ENCODE measurements at regions not wholly inside any gene's neighbourhood (a gene's known extent, or its start where the extent isn't known, plus 50 kb on each side); places are given as distances from the start of the nearest gene placed in this dataset.

GRCh38 chr18:47710451-47710850 lies 220.0 kb downstream of the SMAD2 start:
- no peaks in the 10 kb centered on the region for H3K9me3 ChIP-seq (ENCODE audit: control insufficient read depth, insufficient read depth, low read depth, low read length)
- no peaks in the 10 kb centered on the region for H3K36me3 ChIP-seq (ENCODE audit: control insufficient read depth, insufficient read depth, low read length)
- intact Hi-C loops (cut with micrococcal nuclease; ENCODE audit: unreplicated experiment), result no loop called here
- no peak overlapping the region for H3K27ac ChIP-seq (ENCODE audit: low read length)
- ChIA-PET CTCF (no interaction called here), POLR2A (no interaction called here)
- H3K4me3 ChIP-seq (ENCODE audit: low read depth in 2 of 2, low read length in 2 of 2), result no peak overlapping the region
- TF ChIP-seq, protein P1, sequence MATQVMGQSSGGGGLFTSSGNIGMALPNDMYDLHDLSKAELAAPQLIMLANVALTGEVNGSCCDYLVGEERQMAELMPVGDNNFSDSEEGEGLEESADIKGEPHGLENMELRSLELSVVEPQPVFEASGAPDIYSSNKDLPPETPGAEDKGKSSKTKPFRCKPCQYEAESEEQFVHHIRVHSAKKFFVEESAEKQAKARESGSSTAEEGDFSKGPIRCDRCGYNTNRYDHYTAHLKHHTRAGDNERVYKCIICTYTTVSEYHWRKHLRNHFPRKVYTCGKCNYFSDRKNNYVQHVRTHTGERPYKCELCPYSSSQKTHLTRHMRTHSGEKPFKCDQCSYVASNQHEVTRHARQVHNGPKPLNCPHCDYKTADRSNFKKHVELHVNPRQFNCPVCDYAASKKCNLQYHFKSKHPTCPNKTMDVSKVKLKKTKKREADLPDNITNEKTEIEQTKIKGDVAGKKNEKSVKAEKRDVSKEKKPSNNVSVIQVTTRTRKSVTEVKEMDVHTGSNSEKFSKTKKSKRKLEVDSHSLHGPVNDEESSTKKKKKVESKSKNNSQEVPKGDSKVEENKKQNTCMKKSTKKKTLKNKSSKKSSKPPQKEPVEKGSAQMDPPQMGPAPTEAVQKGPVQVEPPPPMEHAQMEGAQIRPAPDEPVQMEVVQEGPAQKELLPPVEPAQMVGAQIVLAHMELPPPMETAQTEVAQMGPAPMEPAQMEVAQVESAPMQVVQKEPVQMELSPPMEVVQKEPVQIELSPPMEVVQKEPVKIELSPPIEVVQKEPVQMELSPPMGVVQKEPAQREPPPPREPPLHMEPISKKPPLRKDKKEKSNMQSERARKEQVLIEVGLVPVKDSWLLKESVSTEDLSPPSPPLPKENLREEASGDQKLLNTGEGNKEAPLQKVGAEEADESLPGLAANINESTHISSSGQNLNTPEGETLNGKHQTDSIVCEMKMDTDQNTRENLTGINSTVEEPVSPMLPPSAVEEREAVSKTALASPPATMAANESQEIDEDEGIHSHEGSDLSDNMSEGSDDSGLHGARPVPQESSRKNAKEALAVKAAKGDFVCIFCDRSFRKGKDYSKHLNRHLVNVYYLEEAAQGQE (IDR thresholded peaks at IDR 0.05; ENCODE audit: insufficient read depth in 1 of 2, low read depth in 2 of 2, low read length in 1 of 2), result no peak
- ATAC-seq (no peak), DNase-seq (ENCODE audit: low read depth, low spot score) (no peak)
- H3K4me1 ChIP-seq (ENCODE audit: control insufficient read depth, insufficient read depth, low read length), result no peaks in the 10 kb centered on the region
- in situ Hi-C loops (cut with HindIII; ENCODE audit: low pct_unique_long_range_greater_than_20kb, low sequenced_read_pairs), result no loop called here
- BruUV-seq (replicated peaks), result no TSS peak
- no peaks in the 10 kb centered on the region for H3K27me3 ChIP-seq (ENCODE audit: control insufficient read depth, insufficient read depth, low read length)

DNA sequence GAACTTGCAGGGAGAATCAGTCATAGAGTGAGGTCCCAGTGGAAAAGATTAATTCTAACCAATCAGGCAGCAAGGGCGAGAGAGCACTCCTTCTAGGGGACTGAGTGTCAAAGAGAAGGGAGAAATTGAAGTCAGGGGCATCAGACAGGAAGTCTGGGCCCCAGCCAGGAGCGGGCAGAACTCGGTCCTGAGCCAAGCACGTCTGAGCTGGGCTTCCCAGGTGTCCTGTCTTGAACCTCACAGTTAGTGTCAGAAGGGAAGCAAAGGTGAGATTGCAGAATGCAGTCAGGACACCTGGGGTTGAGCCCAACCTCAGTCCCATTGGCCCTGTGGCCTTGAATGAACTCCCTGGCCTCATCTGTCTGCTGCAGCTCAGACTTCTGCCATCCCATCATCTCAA lies 220.9 kb downstream of the SMAD2 start:
- Histone ChIP-seq H3K4me3 (ENCODE audit: low read depth in 2 of 2, low read length in 2 of 2) (no peak overlapping the region), H3K9me3 (ENCODE audit: control insufficient read depth, insufficient read depth, low read depth, low read length) (no peaks in the 10 kb centered on the region), H3K27me3 (ENCODE audit: control insufficient read depth, insufficient read depth, low read length) (no peaks in the 10 kb centered on the region), H3K27ac (ENCODE audit: low read length) (no peak overlapping the region), H3K4me1 (ENCODE audit: control insufficient read depth, insufficient read depth, low read length) (no peaks in the 10 kb centered on the region), H3K36me3 (ENCODE audit: control insufficient read depth, insufficient read depth, low read length) (no peaks in the 10 kb centered on the region)
- ChIA-PET CTCF (no interaction called here), POLR2A (no interaction called here)
- ATAC-seq, result no peak
- no TSS peak for BruUV-seq (replicated peaks)
- no peak for DNase-seq (ENCODE audit: low read depth, low spot score)
- intact Hi-C loops (cut with micrococcal nuclease; ENCODE audit: unreplicated experiment), result no loop called here
- in situ Hi-C loops (cut with HindIII; ENCODE audit: low pct_unique_long_range_greater_than_20kb, low sequenced_read_pairs), result no loop called here
- TF ChIP-seq POLR2AphosphoS5 (IDR thresholded peaks at IDR 0.05; ENCODE audit: low read depth, low read length) (no peak), TCF7L2 (IDR thresholded peaks at IDR 0.05; ENCODE audit: low read depth, low read length) (no peak), SIN3A (IDR thresholded peaks at IDR 0.05; ENCODE audit: borderline replicate concordance, insufficient read depth, low read depth, low read length) (no peak)
- TF ChIP-seq, protein P1 (IDR thresholded peaks at IDR 0.05; ENCODE audit: insufficient read depth in 1 of 2, low read depth in 2 of 2, low read length in 1 of 2), result no peak
- TF ChIP-seq, protein P2, sequence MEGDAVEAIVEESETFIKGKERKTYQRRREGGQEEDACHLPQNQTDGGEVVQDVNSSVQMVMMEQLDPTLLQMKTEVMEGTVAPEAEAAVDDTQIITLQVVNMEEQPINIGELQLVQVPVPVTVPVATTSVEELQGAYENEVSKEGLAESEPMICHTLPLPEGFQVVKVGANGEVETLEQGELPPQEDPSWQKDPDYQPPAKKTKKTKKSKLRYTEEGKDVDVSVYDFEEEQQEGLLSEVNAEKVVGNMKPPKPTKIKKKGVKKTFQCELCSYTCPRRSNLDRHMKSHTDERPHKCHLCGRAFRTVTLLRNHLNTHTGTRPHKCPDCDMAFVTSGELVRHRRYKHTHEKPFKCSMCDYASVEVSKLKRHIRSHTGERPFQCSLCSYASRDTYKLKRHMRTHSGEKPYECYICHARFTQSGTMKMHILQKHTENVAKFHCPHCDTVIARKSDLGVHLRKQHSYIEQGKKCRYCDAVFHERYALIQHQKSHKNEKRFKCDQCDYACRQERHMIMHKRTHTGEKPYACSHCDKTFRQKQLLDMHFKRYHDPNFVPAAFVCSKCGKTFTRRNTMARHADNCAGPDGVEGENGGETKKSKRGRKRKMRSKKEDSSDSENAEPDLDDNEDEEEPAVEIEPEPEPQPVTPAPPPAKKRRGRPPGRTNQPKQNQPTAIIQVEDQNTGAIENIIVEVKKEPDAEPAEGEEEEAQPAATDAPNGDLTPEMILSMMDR (IDR thresholded peaks at IDR 0.05), result no peak

Data from Panc1 (cell line).